Osteoblast (primary cell): ENCODE measurements at regions not wholly inside any gene's neighbourhood (a gene's known extent, or its start where the extent isn't known, plus 50 kb on each side); places are given as distances from the start of the nearest gene placed in this dataset.
"Not testable (repeated sequence)": the region's sequence is repeated elsewhere in the genome, so short reads cannot be mapped to it uniquely, and the experiment has no call there.

ENCODE experiments used
- DNase-seq: peaks from one replicate; pipeline ENCODE4 v3.0.0; 2011; ENCODE audit warnings: low spot score, mixed read lengths; ENCODE audit not compliant: insufficient read length; ENCODE audit errors: missing footprints
- H2AFZ ChIP-seq: 2 replicates; pipeline ENCODE4 v1.6.0; 2011; ENCODE audit warnings: mild to moderate bottlenecking, low read length
- H3K27ac ChIP-seq: 2 replicates; pipeline ENCODE4 v1.5.1; 2011; ENCODE audit warnings: mild to moderate bottlenecking, low read depth, low read length, moderate library complexity
- H3K27me3 ChIP-seq: 2 replicates; pipeline ENCODE4 v1.6.0; 2012; ENCODE audit warnings: mild to moderate bottlenecking, control low read depth, inconsistent platforms, low read length, moderate library complexity; ENCODE audit not compliant: insufficient read depth
- H3K36me3 ChIP-seq: 2 replicates; pipeline ENCODE4 v1.5.1; 2011; ENCODE audit warnings: mild to moderate bottlenecking, low read length, control low read depth, moderate library complexity; ENCODE audit not compliant: insufficient read depth
- H3K4me1 ChIP-seq: 2 replicates; pipeline ENCODE4 v1.5.1; 2011; ENCODE audit warnings: mild to moderate bottlenecking, low read length, control low read depth, moderate library complexity; ENCODE audit not compliant: insufficient read depth
- H3K4me2 ChIP-seq: 2 replicates; pipeline ENCODE4 v1.6.0; 2011; ENCODE audit warnings: mild to moderate bottlenecking, low read length; ENCODE audit not compliant: insufficient read depth
- H3K4me3 ChIP-seq: fragments of 200-600 bp; sonication (generic); 3 replicates; pipeline ENCODE4 v1.5.1; 2012; ENCODE audit warnings: mild to moderate bottlenecking, low read length, inconsistent platforms; ENCODE audit not compliant: insufficient read depth
- H3K79me2 ChIP-seq: 2 replicates; pipeline ENCODE4 v1.6.0; 2012; ENCODE audit warnings: mild to moderate bottlenecking, low read length, control low read depth, inconsistent platforms; ENCODE audit not compliant: insufficient read depth
- H3K9me3 ChIP-seq: 2 replicates; pipeline ENCODE4 v1.5.1; 2011; ENCODE audit warnings: low read depth, low read length, control low read depth
- H4K20me1 ChIP-seq: 2 replicates; pipeline ENCODE4 v1.6.0; 2012; ENCODE audit warnings: mild to moderate bottlenecking, low read length, control low read depth; ENCODE audit not compliant: insufficient read depth
- CTCF ChIP-seq: IDR thresholded peaks from 2 replicates; pipeline ENCODE4 v1.5.1; 2011; ENCODE audit warnings: mild to moderate bottlenecking, low read depth, low read length, moderate library complexity; ENCODE audit errors: extremely low read depth

GRCh38 chr6:12359036-12359435 is 68.9 kb downstream of the EDN1 start:
- DNase-seq = no peak
- no peaks in the 10 kb centered on the region for H3K9me3 ChIP-seq
- H3K27me3 ChIP-seq = no peaks in the 10 kb centered on the region
- H3K4me2 ChIP-seq = no peak overlapping the region
- no peak for TF ChIP-seq CTCF
- no peak overlapping the region for H3K27ac ChIP-seq
- no peak overlapping the region for H3K4me3 ChIP-seq
- peaks cover 12% of the 10 kb centered on the region for H3K4me1 ChIP-seq
- no peaks in the 10 kb centered on the region for H3K79me2 ChIP-seq
- H2AFZ ChIP-seq = no peak overlapping the region
- no peaks in the 10 kb centered on the region for H3K36me3 ChIP-seq
- no peaks in the 10 kb centered on the region for H4K20me1 ChIP-seq

- Histone ChIP-seq H4K20me1 (no peaks in the 10 kb centered on the region), H3K4me2 (no peak overlapping the region), H2AFZ (no peak overlapping the region), H3K27ac (no peak overlapping the region), H3K4me1 (no peaks in the 10 kb centered on the region), H3K79me2 (no peaks in the 10 kb centered on the region), H3K9me3 (no peaks in the 10 kb centered on the region), H3K4me3 (no peak overlapping the region), H3K27me3 (no peaks in the 10 kb centered on the region), H3K36me3 (no peaks in the 10 kb centered on the region)
- no peak for DNase-seq
- no peak for TF ChIP-seq CTCF
Observed at GRCh38 chr6:12361042-12361765, 71.0 kb downstream of the EDN1 start.

GRCh38 chr6:12363277-12363650 is 73.1 kb downstream of the EDN1 start:
- not testable (repeated sequence) for H3K27ac ChIP-seq, H3K4me3 ChIP-seq, H3K4me2 ChIP-seq, H3K9me3 ChIP-seq, H3K79me2 ChIP-seq, H2AFZ ChIP-seq, H3K27me3 ChIP-seq, H3K36me3 ChIP-seq, H4K20me1 ChIP-seq, DNase-seq, H3K4me1 ChIP-seq

GRCh38 chr6:12363651-12364381 is 73.7 kb downstream of the EDN1 start:
- H3K4me1 ChIP-seq = no peaks in the 10 kb centered on the region
- no peak overlapping the region for H3K4me2 ChIP-seq
- H3K4me3 ChIP-seq = no peak overlapping the region
- H3K9me3 ChIP-seq = no peaks in the 10 kb centered on the region
- TF ChIP-seq CTCF = no peak
- no peak overlapping the region for H3K27ac ChIP-seq
- no peaks in the 10 kb centered on the region for H3K79me2 ChIP-seq
- no peaks in the 10 kb centered on the region for H4K20me1 ChIP-seq
- no peaks in the 10 kb centered on the region for H3K36me3 ChIP-seq
- H3K27me3 ChIP-seq = no peaks in the 10 kb centered on the region
- no peak overlapping the region for H2AFZ ChIP-seq
- no peak for DNase-seq
